ENCODE measurements at regions not wholly inside any gene's neighbourhood (a gene's known extent, or its start where the extent isn't known, plus 50 kb on each side); places are given as distances from the start of the nearest gene placed in this dataset.

- no peaks in the 10 kb centered on the region for H3K36me3 Mint-ChIP-seq
- DNase-seq (ENCODE audit: low spot score) (no peak), ATAC-seq (no peak)
- H3K27ac Mint-ChIP-seq, result no peak overlapping the region
- peaks cover 10% of the 10 kb centered on the region for H3K27me3 Mint-ChIP-seq (ENCODE audit: low read depth)
- H3K9me3 Mint-ChIP-seq, result no peaks in the 10 kb centered on the region
- CTCF ChIA-PET, result interaction anchor here (0.6 to 1.4 kb wide), 2 partner anchors 46 to 397 kb away, joined by 3 read pairs; no protein-coding TSS in a partner anchor
- TF ChIP-seq CBFB (CRISPR knock-in tag; IDR thresholded peaks at IDR 0.05; ENCODE audit: low read depth), result no peak
- TF ChIP-seq ZBTB21 (CRISPR knock-in tag; IDR thresholded peaks at IDR 0.05; ENCODE audit: borderline replicate concordance), result no peak
- TF ChIP-seq RORB (CRISPR knock-in tag; IDR thresholded peaks at IDR 0.05), result no peak
- no peak for TF ChIP-seq RELA (CRISPR knock-in tag; IDR thresholded peaks at IDR 0.05; ENCODE audit: borderline replicate concordance)
- POLR2A ChIA-PET, result no interaction called here
- H3K4me3 Mint-ChIP-seq, result no peak overlapping the region
- H3K4me1 Mint-ChIP-seq, result peaks cover under 1% of the 10 kb centered on the region; the same call in 1 of the 2 replicates
Measured at GRCh38 chr13:30819136-30819888, 84.0 kb downstream of the ALOX5AP start.

DNA sequence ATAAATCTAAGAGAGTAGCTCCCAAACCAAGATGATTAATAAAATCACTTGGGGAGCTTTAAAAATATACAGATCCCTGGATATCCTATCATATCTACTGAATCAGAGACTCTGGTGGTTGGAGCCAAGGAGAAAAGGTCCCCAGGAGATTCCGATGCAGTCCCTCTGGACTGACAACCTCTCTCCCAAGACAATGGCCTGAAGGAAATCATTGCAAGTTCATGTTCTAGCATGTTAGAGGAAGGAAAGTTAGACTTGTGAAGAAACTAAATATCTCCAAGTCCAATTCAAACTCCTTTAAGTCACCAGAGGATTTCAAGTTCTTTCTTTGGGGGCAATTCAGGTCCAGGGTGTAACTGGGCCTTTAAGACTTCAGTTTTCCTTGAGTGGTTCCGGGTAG is 84.7 kb upstream of the MEDAG start:
- H3K36me3 Mint-ChIP-seq, result no peaks in the 10 kb centered on the region
- ATAC-seq (no peak), DNase-seq (ENCODE audit: low spot score) (no peak)
- peaks cover 30% of the 10 kb centered on the region for H3K27me3 Mint-ChIP-seq (ENCODE audit: low read depth)
- no peaks in the 10 kb centered on the region for H3K9me3 Mint-ChIP-seq
- H3K4me1 Mint-ChIP-seq, result peaks cover 3% of the 10 kb centered on the region; the same call in 1 of the 2 replicates
- TF ChIP-seq ETV6 (CRISPR knock-in tag; IDR thresholded peaks at IDR 0.05), result no peak
- no peak for TF ChIP-seq ZSCAN18 (CRISPR knock-in tag; IDR thresholded peaks at IDR 0.05)
- TF ChIP-seq, protein P1, sequence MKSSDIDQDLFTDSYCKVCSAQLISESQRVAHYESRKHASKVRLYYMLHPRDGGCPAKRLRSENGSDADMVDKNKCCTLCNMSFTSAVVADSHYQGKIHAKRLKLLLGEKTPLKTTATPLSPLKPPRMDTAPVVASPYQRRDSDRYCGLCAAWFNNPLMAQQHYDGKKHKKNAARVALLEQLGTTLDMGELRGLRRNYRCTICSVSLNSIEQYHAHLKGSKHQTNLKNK (CRISPR knock-in tag; IDR thresholded peaks at IDR 0.05), result no peak
- TF ChIP-seq IRF2 (CRISPR knock-in tag; IDR thresholded peaks at IDR 0.05; ENCODE audit: borderline replicate concordance, low read depth), result no peak
- no peak for TF ChIP-seq GRHL2 (CRISPR knock-in tag; IDR thresholded peaks at IDR 0.05; ENCODE audit: insufficient replicate concordance, severe bottlenecking)
- TF ChIP-seq ZNF138 (CRISPR knock-in tag; conservative IDR thresholded peaks at IDR 0.05), result no peak
- TF ChIP-seq, protein P2, sequence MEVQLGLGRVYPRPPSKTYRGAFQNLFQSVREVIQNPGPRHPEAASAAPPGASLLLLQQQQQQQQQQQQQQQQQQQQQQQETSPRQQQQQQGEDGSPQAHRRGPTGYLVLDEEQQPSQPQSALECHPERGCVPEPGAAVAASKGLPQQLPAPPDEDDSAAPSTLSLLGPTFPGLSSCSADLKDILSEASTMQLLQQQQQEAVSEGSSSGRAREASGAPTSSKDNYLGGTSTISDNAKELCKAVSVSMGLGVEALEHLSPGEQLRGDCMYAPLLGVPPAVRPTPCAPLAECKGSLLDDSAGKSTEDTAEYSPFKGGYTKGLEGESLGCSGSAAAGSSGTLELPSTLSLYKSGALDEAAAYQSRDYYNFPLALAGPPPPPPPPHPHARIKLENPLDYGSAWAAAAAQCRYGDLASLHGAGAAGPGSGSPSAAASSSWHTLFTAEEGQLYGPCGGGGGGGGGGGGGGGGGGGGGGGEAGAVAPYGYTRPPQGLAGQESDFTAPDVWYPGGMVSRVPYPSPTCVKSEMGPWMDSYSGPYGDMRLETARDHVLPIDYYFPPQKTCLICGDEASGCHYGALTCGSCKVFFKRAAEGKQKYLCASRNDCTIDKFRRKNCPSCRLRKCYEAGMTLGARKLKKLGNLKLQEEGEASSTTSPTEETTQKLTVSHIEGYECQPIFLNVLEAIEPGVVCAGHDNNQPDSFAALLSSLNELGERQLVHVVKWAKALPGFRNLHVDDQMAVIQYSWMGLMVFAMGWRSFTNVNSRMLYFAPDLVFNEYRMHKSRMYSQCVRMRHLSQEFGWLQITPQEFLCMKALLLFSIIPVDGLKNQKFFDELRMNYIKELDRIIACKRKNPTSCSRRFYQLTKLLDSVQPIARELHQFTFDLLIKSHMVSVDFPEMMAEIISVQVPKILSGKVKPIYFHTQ (CRISPR knock-in tag; IDR thresholded peaks at IDR 0.05), result no peak
- TF ChIP-seq GABPB1 (CRISPR knock-in tag; IDR thresholded peaks at IDR 0.05), result no peak
- TF ChIP-seq PRDM15 (CRISPR knock-in tag; IDR thresholded peaks at IDR 0.05), result no peak
- TF ChIP-seq NR2C2 (CRISPR knock-in tag; IDR thresholded peaks at IDR 0.05), result no peak
- TF ChIP-seq KAT7 (CRISPR knock-in tag; IDR thresholded peaks at IDR 0.05; ENCODE audit: borderline replicate concordance), result no peak
- TF ChIP-seq, protein P3, sequence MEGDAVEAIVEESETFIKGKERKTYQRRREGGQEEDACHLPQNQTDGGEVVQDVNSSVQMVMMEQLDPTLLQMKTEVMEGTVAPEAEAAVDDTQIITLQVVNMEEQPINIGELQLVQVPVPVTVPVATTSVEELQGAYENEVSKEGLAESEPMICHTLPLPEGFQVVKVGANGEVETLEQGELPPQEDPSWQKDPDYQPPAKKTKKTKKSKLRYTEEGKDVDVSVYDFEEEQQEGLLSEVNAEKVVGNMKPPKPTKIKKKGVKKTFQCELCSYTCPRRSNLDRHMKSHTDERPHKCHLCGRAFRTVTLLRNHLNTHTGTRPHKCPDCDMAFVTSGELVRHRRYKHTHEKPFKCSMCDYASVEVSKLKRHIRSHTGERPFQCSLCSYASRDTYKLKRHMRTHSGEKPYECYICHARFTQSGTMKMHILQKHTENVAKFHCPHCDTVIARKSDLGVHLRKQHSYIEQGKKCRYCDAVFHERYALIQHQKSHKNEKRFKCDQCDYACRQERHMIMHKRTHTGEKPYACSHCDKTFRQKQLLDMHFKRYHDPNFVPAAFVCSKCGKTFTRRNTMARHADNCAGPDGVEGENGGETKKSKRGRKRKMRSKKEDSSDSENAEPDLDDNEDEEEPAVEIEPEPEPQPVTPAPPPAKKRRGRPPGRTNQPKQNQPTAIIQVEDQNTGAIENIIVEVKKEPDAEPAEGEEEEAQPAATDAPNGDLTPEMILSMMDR (IDR thresholded peaks at IDR 0.05), result no peak
- no peak for TF ChIP-seq JUN (CRISPR knock-in tag; IDR thresholded peaks at IDR 0.05)
- no peak for TF ChIP-seq JAZF1 (CRISPR knock-in tag; IDR thresholded peaks at IDR 0.05)
- no peak overlapping the region for H3K27ac Mint-ChIP-seq
- POLR2A ChIA-PET, result no interaction called here
- CTCF ChIA-PET, result no interaction called here
- H3K4me3 Mint-ChIP-seq, result no peak overlapping the region

Data from WTC11 (cell line).